ENCODE measurements at regions not wholly inside any gene's neighbourhood (a gene's known extent, or its start where the extent isn't known, plus 50 kb on each side); places are given as distances from the start of the nearest gene placed in this dataset.

DNA sequence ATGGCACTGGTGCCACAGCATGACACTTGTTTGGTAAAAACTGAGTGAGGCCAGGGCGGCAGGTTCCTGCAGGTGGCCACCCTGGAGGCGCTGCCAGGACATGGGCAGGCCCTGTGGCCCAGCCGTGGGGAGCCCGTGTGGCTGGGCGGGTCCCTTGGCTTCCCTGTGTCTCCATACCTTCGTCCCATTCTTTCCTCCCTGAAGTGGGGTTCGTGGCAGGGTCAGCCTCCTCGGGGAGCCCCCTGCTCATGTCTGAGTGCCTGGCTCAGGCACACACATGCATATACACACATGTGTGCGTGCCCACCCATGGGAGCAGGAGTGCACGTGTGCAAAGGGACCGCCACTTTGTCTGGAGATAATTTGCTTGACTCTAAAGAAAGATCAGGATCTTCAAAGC, 86.5 kb upstream of the HDAC4 start:
- Histone ChIP-seq H3K27ac (ENCODE audit: insufficient read depth, low read length) (no peak overlapping the region), H3K27me3 (ENCODE audit: control insufficient read depth, insufficient read depth, low read length) (no peaks in the 10 kb centered on the region), H3K9ac (ENCODE audit: insufficient read depth, low read length) (no peak overlapping the region), H4K20me1 (ENCODE audit: control insufficient read depth, extremely low read depth, insufficient read depth, low read length) (no peaks in the 10 kb centered on the region), H3K4me1 (ENCODE audit: control insufficient read depth, extremely low read depth, insufficient read depth, low read length) (no peaks in the 10 kb centered on the region), H3K9me3 (ENCODE audit: control insufficient read depth, insufficient read depth, low read depth, low read length) (no peaks in the 10 kb centered on the region), H2AFZ (ENCODE audit: low read length) (no peak overlapping the region), H3K4me2 (ENCODE audit: extremely low read depth, insufficient read depth, low read length) (no peak overlapping the region), H3K79me2 (ENCODE audit: control insufficient read depth, insufficient read depth, low read length) (no peaks in the 10 kb centered on the region), H3K4me3 (replicated peaks in 1 of 4; ENCODE audit: control extremely low read depth in 1 of 4, insufficient read depth in 1 of 4, low read depth in 3 of 4, low read length in 4 of 4) (no peak overlapping the region), H3K36me3 (ENCODE audit: control insufficient read depth, insufficient read depth, low read length) (no peaks in the 10 kb centered on the region)
- TF ChIP-seq EZH2 (IDR thresholded peaks at IDR 0.05; ENCODE audit: low read length, missing control alignments), result no peak
- TF ChIP-seq, protein P1, sequence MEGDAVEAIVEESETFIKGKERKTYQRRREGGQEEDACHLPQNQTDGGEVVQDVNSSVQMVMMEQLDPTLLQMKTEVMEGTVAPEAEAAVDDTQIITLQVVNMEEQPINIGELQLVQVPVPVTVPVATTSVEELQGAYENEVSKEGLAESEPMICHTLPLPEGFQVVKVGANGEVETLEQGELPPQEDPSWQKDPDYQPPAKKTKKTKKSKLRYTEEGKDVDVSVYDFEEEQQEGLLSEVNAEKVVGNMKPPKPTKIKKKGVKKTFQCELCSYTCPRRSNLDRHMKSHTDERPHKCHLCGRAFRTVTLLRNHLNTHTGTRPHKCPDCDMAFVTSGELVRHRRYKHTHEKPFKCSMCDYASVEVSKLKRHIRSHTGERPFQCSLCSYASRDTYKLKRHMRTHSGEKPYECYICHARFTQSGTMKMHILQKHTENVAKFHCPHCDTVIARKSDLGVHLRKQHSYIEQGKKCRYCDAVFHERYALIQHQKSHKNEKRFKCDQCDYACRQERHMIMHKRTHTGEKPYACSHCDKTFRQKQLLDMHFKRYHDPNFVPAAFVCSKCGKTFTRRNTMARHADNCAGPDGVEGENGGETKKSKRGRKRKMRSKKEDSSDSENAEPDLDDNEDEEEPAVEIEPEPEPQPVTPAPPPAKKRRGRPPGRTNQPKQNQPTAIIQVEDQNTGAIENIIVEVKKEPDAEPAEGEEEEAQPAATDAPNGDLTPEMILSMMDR (conservative IDR thresholded peaks at IDR 0.05 in 1 of 2, IDR thresholded peaks at IDR 0.05 in 1 of 2; ENCODE audit: low read depth in 1 of 2, low read length in 2 of 2), result no peak
- no peak for DNase-seq (ENCODE audit: low read depth in 2 of 2)

DNA sequence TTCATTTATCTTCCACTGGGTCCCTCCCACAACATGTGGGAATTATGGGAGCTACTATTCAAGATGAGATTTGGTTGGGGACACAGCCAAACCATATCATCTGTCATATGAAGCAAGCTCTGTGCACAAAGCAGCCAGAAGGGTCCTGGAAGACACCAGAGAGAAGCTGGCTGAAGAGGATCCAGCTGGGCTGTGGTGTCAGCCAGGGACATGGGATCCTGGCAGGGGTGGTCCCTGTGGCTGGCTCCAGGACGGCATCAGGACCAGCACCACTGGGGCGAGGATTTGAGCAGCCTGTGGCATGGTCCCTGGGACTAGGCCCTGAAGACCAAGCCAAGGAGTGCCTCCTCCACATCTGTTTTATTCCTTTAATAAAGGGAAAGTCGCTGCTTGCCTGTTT, 84.8 kb upstream of the HDAC4 start:
- no peak for TF ChIP-seq EZH2 (IDR thresholded peaks at IDR 0.05; ENCODE audit: low read length, missing control alignments)
- TF ChIP-seq, protein P1 (conservative IDR thresholded peaks at IDR 0.05 in 1 of 2, IDR thresholded peaks at IDR 0.05 in 1 of 2; ENCODE audit: low read depth in 1 of 2, low read length in 2 of 2), result no peak
- H3K27me3 ChIP-seq (ENCODE audit: control insufficient read depth, insufficient read depth, low read length), result no peaks in the 10 kb centered on the region
- H4K20me1 ChIP-seq (ENCODE audit: control insufficient read depth, extremely low read depth, insufficient read depth, low read length), result no peaks in the 10 kb centered on the region
- no peak for DNase-seq (ENCODE audit: low read depth in 2 of 2)
- no peak overlapping the region for H3K4me2 ChIP-seq (ENCODE audit: extremely low read depth, insufficient read depth, low read length)
- no peaks in the 10 kb centered on the region for H3K4me1 ChIP-seq (ENCODE audit: control insufficient read depth, extremely low read depth, insufficient read depth, low read length)
- no peak overlapping the region for H3K4me3 ChIP-seq (replicated peaks in 1 of 4; ENCODE audit: control extremely low read depth in 1 of 4, insufficient read depth in 1 of 4, low read depth in 3 of 4, low read length in 4 of 4)
- no peaks in the 10 kb centered on the region for H3K79me2 ChIP-seq (ENCODE audit: control insufficient read depth, insufficient read depth, low read length)
- no peak overlapping the region for H3K27ac ChIP-seq (ENCODE audit: insufficient read depth, low read length)
- no peak overlapping the region for H2AFZ ChIP-seq (ENCODE audit: low read length)
- no peaks in the 10 kb centered on the region for H3K9me3 ChIP-seq (ENCODE audit: control insufficient read depth, insufficient read depth, low read depth, low read length)
- no peak overlapping the region for H3K9ac ChIP-seq (ENCODE audit: insufficient read depth, low read length)
- H3K36me3 ChIP-seq (ENCODE audit: control insufficient read depth, insufficient read depth, low read length), result no peaks in the 10 kb centered on the region

DNA sequence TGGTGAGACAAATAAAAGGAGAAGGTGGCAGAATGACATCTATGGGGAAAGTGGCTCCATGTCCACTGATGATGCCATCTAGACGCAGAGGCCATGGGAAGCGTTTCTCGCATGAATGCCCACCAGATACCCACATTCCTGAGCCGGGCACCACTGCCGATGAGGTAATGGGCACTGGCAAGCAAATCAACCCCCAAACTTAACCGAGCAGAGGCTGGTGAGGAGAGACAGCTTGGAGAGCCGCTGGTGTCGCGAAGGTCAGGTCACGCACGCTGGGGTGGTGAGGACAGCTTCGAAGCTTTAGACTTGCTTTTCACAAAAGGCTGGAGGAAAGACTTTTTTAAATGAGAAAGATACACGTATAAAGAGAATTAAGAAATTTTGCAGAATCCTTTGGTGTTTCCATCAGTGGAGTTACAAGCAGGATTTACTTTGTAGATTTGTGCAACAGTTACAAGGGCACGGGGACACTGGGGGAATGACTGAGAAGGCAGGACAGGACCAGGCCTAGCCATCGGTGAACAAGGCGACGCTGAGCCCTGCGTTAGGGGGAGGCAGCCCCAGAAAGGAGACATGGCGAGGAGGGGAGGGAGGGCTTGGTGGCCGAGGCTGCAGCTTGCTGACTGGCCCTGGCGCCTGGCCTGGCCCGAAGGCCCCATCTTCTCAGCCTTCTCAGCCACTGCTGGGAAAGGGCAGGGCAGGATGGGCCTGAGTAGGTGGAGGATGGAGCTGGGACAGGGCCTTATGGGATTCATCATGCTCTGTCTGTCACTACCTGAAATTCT, 83.9 kb upstream of the HDAC4 start:
- no peak for DNase-seq (ENCODE audit: low read depth in 2 of 2)
- H3K4me1 ChIP-seq (ENCODE audit: control insufficient read depth, extremely low read depth, insufficient read depth, low read length), result no peaks in the 10 kb centered on the region
- no peaks in the 10 kb centered on the region for H3K9me3 ChIP-seq (ENCODE audit: control insufficient read depth, insufficient read depth, low read depth, low read length)
- H3K36me3 ChIP-seq (ENCODE audit: control insufficient read depth, insufficient read depth, low read length), result no peaks in the 10 kb centered on the region
- H3K4me2 ChIP-seq (ENCODE audit: extremely low read depth, insufficient read depth, low read length), result no peak overlapping the region
- H3K27me3 ChIP-seq (ENCODE audit: control insufficient read depth, insufficient read depth, low read length), result no peaks in the 10 kb centered on the region
- no peak overlapping the region for H3K27ac ChIP-seq (ENCODE audit: insufficient read depth, low read length)
- TF ChIP-seq, protein P1 (conservative IDR thresholded peaks at IDR 0.05 in 1 of 2, IDR thresholded peaks at IDR 0.05 in 1 of 2; ENCODE audit: low read depth in 1 of 2, low read length in 2 of 2), result no peak
- TF ChIP-seq EZH2 (IDR thresholded peaks at IDR 0.05; ENCODE audit: low read length, missing control alignments), result no peak
- no peak overlapping the region for H3K4me3 ChIP-seq (replicated peaks in 1 of 4; ENCODE audit: control extremely low read depth in 1 of 4, insufficient read depth in 1 of 4, low read depth in 3 of 4, low read length in 4 of 4)
- no peak overlapping the region for H3K9ac ChIP-seq (ENCODE audit: insufficient read depth, low read length)
- no peak overlapping the region for H2AFZ ChIP-seq (ENCODE audit: low read length)
- no peaks in the 10 kb centered on the region for H4K20me1 ChIP-seq (ENCODE audit: control insufficient read depth, extremely low read depth, insufficient read depth, low read length)
- H3K79me2 ChIP-seq (ENCODE audit: control insufficient read depth, insufficient read depth, low read length), result no peaks in the 10 kb centered on the region
